GM12875 (cell line): ENCODE measurements at regions not wholly inside any gene's neighbourhood (a gene's known extent, or its start where the extent isn't known, plus 50 kb on each side); places are given as distances from the start of the nearest gene placed in this dataset.

ENCODE experiments used
- H3K4me3 ChIP-seq: one replicate; pipeline ENCODE4 v1.5.1; 2011; ENCODE audit warnings: low read depth, low read length, control low read depth
- CTCF ChIP-seq: IDR thresholded peaks from 2 replicates; pipeline ENCODE4 v1.5.1; 2011; ENCODE audit warnings: low read depth, mild to moderate bottlenecking, control low read depth, inconsistent platforms, low read length, moderate library complexity, borderline replicate concordance; ENCODE audit not compliant: insufficient read depth

DNA sequence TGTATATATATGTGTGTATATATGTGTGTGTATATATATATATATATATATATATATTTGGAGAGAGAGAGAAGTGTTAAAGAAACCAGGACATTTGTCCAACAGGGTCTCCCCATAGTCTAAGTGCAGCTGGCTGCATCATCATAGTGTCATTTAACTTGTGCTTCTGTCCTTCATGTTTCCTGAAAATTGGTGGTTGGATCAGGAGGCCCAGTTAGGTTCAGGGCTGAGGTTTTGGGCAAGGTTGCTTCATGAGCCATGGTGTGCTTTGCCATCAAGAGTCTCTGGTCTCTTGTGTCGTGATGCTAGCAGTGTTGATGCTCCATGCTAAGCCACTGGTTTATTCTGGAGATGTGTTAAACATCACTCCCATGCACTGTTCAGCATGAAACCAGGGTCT, 85.3 kb downstream of the C16orf95 start:
- TF ChIP-seq CTCF: no peak

GRCh38 chr16:87233928-87234327, 83.3 kb downstream of the C16orf95 start:
- 0 out of 2 replicates have a peak, but pooled peaks have one; percentile 15 for TF ChIP-seq CTCF

More for the DNA sequence above, 85.3 kb downstream of the C16orf95 start:
- no peak overlapping the region for H3K4me3 ChIP-seq

GRCh38 chr16:87234601-87235000, 82.6 kb downstream of the C16orf95 start:
- H3K4me3 ChIP-seq: no peak overlapping the region
- TF ChIP-seq CTCF: no peak

More at GRCh38 chr16:87233928-87234327, 83.3 kb downstream of the C16orf95 start:
- no peak overlapping the region for H3K4me3 ChIP-seq

DNA sequence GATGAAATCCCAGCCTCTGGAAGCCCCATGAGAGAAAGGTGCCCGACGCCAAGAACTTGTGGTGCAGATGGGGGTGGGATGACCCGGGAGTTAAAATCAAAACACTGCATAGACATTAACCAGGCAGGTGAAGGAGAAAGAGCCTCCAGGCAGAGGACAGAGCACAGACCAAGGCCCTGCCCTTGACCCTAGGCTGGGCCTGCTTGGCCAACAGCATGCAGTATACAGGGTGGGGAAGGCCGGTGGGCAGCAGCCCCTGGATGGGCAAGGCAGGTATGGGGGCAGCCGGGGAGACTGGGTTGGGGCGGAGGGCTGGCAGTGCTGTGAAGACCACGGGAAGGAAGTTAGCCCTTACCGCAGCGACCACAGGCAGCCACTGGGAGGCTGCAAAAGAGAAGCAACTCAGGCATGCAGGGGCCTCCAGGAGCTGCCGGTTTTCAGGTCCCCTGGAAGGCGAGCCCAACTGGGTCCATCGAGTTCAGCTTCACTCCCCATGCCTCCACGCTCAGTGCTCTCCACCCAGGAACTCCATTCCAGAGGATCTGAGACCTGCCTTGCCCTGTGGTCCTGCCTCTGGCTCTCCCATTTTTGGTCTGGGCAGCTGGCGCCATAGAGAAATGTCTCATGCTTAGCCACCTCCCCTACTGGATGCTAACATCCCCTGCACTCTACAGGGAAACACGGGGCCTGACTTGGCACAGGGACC, 81.2 kb downstream of the C16orf95 start:
- TF ChIP-seq CTCF: 0 out of 2 replicates have a peak, but pooled peaks have one; percentile 4

GRCh38 chr16:87236516-87237115, 80.6 kb downstream of the C16orf95 start:
- no peak overlapping the region for H3K4me3 ChIP-seq
- no peak for TF ChIP-seq CTCF

More for the DNA sequence above, 81.2 kb downstream of the C16orf95 start:
- H3K4me3 ChIP-seq: no peak overlapping the region

- H3K4me3 ChIP-seq: no peak overlapping the region
- no peak for TF ChIP-seq CTCF
These were observed 78.9 kb downstream of the C16orf95 start for GRCh38 chr16:87238361-87238715.

DNA sequence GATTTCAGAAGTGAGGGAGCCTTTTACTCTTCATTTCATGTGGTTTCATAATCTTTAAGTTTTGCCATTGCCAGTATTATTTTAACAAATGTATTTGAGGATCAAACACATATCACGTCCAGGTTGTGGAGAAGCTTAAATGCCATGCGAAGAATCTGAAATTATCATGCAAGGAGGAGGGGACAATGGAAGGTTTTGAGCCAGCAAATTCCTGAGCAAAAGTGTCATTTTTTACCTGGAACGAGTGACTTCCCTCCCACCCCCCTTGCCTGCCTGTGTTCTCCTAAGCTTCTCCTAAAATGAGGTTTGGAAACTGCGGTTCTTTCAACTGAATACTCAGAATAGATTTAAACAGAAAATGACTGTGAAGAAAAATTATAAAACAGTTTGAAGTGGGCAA, 77.6 kb downstream of the C16orf95 start:
- H3K4me3 ChIP-seq: no peak overlapping the region

More for the DNA sequence above, 77.6 kb downstream of the C16orf95 start:
- no peak for TF ChIP-seq CTCF
